Lung (tissue), 11 donors: ENCODE measurements at regions not wholly inside any gene's neighbourhood (a gene's known extent, or its start where the extent isn't known, plus 50 kb on each side); places are given as distances from the start of the nearest gene placed in this dataset.

ENCODE experiments used
- ATAC-seq: fragments of 200-7000 bp; cut with Tn5 transposase; one replicate; pipeline ENCODE4 v1.9.1; 2020; ENCODE audit warnings: moderate number of reproducible peaks; ENCODE audit not compliant: insufficient read depth, low FRiP score
- DNase-seq, 3 donors: peaks; one replicate each; pipeline ENCODE4 v3.0.0-alpha.2; 2013 to 2017
- H3K27ac ChIP-seq, 2 donors: one replicate each; pipeline ENCODE4 v1.5.1; 2013; ENCODE audit warnings: mild to moderate bottlenecking in 2 of 2, moderate library complexity in 2 of 2, control low read depth in 1 of 2, inconsistent platforms in 1 of 2, low read depth in 1 of 2, low read length in 1 of 2
- H3K27me3 ChIP-seq, 3 donors: one replicate each; pipeline ENCODE4 v1.5.1; 2013; ENCODE audit warnings: low read length in 2 of 3; ENCODE audit not compliant: control insufficient read depth in 3 of 3, insufficient read depth in 3 of 3
- H3K36me3 ChIP-seq, 4 donors: one replicate each; pipeline ENCODE4 v1.5.1; 2013; ENCODE audit warnings: low read length in 4 of 4, mild to moderate bottlenecking in 1 of 4, moderate library complexity in 1 of 4; ENCODE audit not compliant: control insufficient read depth in 4 of 4, insufficient read depth in 4 of 4
- H3K4me1 ChIP-seq, 5 donors: one replicate each; pipeline ENCODE4 v1.5.1; 2013; ENCODE audit warnings: low read length in 5 of 5, mild to moderate bottlenecking in 2 of 5, moderate library complexity in 1 of 5; ENCODE audit not compliant: control insufficient read depth in 5 of 5, insufficient read depth in 5 of 5
- H3K4me3 ChIP-seq: one replicate; pipeline ENCODE4 v1.5.1; 2013; ENCODE audit warnings: mild to moderate bottlenecking, control low read depth, moderate library complexity
- H3K9ac ChIP-seq, 2 donors: one replicate each; pipeline ENCODE4 v1.5.1; 2013; ENCODE audit warnings: low read length in 2 of 2, control low read depth in 1 of 2; ENCODE audit not compliant: insufficient read depth in 1 of 2
- H3K9me3 ChIP-seq, 4 donors: one replicate each; pipeline ENCODE4 v1.5.1; 2013; ENCODE audit warnings: low read length in 3 of 4, mild to moderate bottlenecking in 1 of 4, moderate library complexity in 1 of 4; ENCODE audit not compliant: control insufficient read depth in 4 of 4, insufficient read depth in 3 of 4
- WGBS, 2 donors: extraction: QIAGEN DNeasy Blood & Tissue Kit; methylation state at CpG; one replicate each; pipeline ENCODE4 v1.1.7; 2013; 5-methylcytosine and 5-hydroxymethylcytosine counted together
- TF ChIP-seq, protein P1 (sequence below): IDR thresholded peaks from 2 replicates; pipeline ENCODE4 v1.5.1; 2012; ENCODE audit warnings: mild to moderate bottlenecking; ENCODE audit errors: control extremely low read depth, extremely low read depth
- donor health status: control.
- donor health status: control.
- donor health status: Bipolar disorder and iron deficiency.
- donor health status: healthy.
- donor health status: DM: yes; HTN: yes; CAD: no.

- H3K36me3 ChIP-seq, result no peaks in the 10 kb centered on the region
- ATAC-seq, result no peak
- TF ChIP-seq, protein P1, sequence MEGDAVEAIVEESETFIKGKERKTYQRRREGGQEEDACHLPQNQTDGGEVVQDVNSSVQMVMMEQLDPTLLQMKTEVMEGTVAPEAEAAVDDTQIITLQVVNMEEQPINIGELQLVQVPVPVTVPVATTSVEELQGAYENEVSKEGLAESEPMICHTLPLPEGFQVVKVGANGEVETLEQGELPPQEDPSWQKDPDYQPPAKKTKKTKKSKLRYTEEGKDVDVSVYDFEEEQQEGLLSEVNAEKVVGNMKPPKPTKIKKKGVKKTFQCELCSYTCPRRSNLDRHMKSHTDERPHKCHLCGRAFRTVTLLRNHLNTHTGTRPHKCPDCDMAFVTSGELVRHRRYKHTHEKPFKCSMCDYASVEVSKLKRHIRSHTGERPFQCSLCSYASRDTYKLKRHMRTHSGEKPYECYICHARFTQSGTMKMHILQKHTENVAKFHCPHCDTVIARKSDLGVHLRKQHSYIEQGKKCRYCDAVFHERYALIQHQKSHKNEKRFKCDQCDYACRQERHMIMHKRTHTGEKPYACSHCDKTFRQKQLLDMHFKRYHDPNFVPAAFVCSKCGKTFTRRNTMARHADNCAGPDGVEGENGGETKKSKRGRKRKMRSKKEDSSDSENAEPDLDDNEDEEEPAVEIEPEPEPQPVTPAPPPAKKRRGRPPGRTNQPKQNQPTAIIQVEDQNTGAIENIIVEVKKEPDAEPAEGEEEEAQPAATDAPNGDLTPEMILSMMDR, result no peak
- no peaks in the 10 kb centered on the region for H3K4me1 ChIP-seq
- H3K9me3 ChIP-seq, result peaks cover 0 to 3% (median 2%) of the 10 kb centered on the region in 4 donors
- no peak overlapping the region for H3K9ac ChIP-seq
- no peak for DNase-seq
- 67 to 81% methylated on average over 2 of the region's 2 CpGs for WGBS, 2 donors
- no peak overlapping the region for H3K4me3 ChIP-seq
- no peaks in the 10 kb centered on the region for H3K27me3 ChIP-seq
- no peak overlapping the region for H3K27ac ChIP-seq
Measured at GRCh38 chr13:83819611-83820010, 62.7 kb downstream of the SLITRK1 start.

- DNase-seq (no peak), ATAC-seq (no peak)
- Histone ChIP-seq H3K9me3 (peaks cover 0 to 3% (median 2%) of the 10 kb centered on the region in 4 donors), H3K27ac (no peak overlapping the region), H3K4me1 (no peaks in the 10 kb centered on the region), H3K27me3 (no peaks in the 10 kb centered on the region), H3K9ac (no peak overlapping the region), H3K4me3 (no peak overlapping the region), H3K36me3 (no peaks in the 10 kb centered on the region)
- WGBS, 2 donors, result 90 to 94% methylated on average over 4 of the region's 4 CpGs
- TF ChIP-seq, protein P1, result no peak
Measured at GRCh38 chr13:83819156-83819555, 63.1 kb downstream of the SLITRK1 start.

- no peaks in the 10 kb centered on the region for H3K36me3 ChIP-seq
- 73 to 91% methylated on average over 2 of the region's 2 CpGs for WGBS, 2 donors
- no peak overlapping the region for H3K4me3 ChIP-seq
- no peak overlapping the region for H3K27ac ChIP-seq
- TF ChIP-seq, protein P1, result no peak
- DNase-seq, result no peak
- H3K9me3 ChIP-seq, result no peaks in the 10 kb centered on the region
- no peak for ATAC-seq
- no peaks in the 10 kb centered on the region for H3K27me3 ChIP-seq
- no peak overlapping the region for H3K9ac ChIP-seq
- no peaks in the 10 kb centered on the region for H3K4me1 ChIP-seq
Measured at GRCh38 chr13:83816081-83816480, 66.2 kb downstream of the SLITRK1 start.

DNA sequence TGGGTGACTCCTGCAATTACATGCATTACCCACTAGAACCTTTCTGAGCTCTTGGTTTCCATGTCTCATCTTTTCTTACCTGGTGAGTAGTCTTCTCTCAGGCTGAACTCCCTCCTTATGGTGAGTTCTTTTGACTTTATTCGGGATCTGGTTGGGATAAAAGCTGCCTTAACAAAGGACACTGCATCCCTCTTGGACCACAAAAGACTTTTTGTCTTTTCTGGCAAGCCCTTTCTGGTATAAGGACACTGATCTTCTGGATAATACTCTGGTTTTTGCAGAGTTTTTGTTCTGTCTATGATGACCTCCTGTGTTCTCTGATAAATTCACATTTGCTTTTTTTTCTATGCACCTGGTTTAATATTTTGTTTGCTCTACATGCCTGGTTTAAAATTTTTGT, 66.7 kb downstream of the SLITRK1 start:
- TF ChIP-seq, protein P1, result no peak
- H3K9ac ChIP-seq, result no peak overlapping the region
- no peaks in the 10 kb centered on the region for H3K9me3 ChIP-seq
- H3K4me3 ChIP-seq, result no peak overlapping the region
- DNase-seq (no peak), ATAC-seq (no peak)
- no peaks in the 10 kb centered on the region for H3K4me1 ChIP-seq
- WGBS, 2 donors, result 76 to 87% methylated on average over 1 of the region's 1 CpG
- H3K36me3 ChIP-seq, result no peaks in the 10 kb centered on the region
- H3K27me3 ChIP-seq, result no peaks in the 10 kb centered on the region
- no peak overlapping the region for H3K27ac ChIP-seq
